SH-SY5Y (cell line): ENCODE measurements at regions not wholly inside any gene's neighbourhood (a gene's known extent, or its start where the extent isn't known, plus 50 kb on each side); places are given as distances from the start of the nearest gene placed in this dataset.

Experiments used
- GATA2 ChIP-seq: IDR thresholded peaks from 2 replicates; pipeline ENCODE4 v1.6.1; 2011; ENCODE audit warnings: mild to moderate bottlenecking, low read depth, low read length
- GATA3 ChIP-seq: IDR thresholded peaks from 2 replicates; pipeline ENCODE4 v1.6.1; 2011; ENCODE audit warnings: low read depth, mild to moderate bottlenecking, low read length, moderate library complexity

DNA sequence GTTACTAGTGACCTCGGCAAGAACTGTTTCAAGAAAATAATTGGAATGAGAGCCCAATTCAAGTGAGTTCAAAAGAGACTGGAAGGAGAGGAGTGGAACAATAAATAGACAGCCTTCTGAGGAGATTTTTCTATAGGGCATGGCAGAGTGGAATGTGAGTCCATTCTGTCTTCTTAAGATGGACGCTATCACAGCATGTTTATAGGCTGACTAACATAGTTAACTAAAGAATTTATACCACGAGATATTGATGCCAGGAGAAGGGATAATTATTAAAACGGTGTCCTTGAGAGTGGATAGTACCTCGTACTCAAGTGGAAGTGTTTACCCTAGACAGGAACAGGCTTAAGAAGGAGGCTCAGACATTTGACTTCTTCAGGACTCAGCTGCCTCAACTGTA is 143.5 kb upstream of the RBBP8 start:
- no peak for TF ChIP-seq GATA2
- TF ChIP-seq GATA3: no peak
